SK-MEL-5 (cell line): ENCODE measurements at regions not wholly inside any gene's neighbourhood (a gene's known extent, or its start where the extent isn't known, plus 50 kb on each side); places are given as distances from the start of the nearest gene placed in this dataset.

Experiments
- DNase-seq: peaks from one replicate; pipeline ENCODE4 v3.0.0-alpha.2; 2016; ENCODE audit warnings: low read depth, low spot score
- in situ Hi-C: cut with HindIII; loops from 2 replicates; pipeline ENCODE4 v1.10.0; 2016; ENCODE audit warnings: low sequenced_read_pairs, high pct_unique_total_duplicates, low pct_unique_long_range_greater_than_20kb

DNA sequence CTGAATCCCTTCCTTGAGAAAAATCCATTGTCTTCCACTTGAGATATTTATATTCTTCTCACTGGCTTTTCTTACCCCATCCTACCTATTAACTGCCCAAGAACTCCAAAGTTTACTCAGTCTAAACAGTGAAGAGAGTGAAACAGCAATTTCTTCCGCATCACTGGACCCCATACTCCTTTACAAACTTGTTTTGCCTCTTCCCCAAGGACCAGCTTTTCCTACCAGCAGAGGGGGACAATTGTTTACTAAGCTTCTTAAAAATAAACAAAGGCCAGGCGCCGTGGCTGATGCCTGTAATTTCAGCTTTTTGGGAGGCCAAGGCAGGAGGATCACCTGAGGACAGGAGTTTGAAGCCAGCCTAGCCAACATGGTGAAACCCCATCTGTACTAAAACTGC is 52.0 kb downstream of the LRATD1 start:
- in situ Hi-C loops: no loop called here
- DNase-seq: peak; percentile 13

DNA sequence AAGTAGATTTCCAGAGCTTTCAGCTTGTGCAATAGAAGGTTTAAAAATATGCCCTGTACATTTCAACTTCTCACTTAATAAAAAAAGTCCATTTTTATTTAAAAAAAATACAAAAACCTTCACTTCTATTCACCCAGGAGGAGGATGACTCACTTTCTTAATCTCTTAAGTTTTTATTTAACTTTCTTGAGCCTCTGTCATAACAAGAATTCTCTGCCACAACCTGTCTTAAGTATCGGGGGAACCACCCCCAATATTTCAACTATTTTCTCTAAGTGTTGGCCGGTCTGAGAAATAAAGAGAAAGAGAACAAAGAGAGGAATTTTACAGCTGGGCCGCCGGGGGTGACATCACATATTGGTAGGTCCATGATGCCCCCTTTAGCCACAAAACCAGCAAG is 58.4 kb downstream of the LRATD1 start:
- no peak for DNase-seq
- in situ Hi-C loops: no loop called here

DNA sequence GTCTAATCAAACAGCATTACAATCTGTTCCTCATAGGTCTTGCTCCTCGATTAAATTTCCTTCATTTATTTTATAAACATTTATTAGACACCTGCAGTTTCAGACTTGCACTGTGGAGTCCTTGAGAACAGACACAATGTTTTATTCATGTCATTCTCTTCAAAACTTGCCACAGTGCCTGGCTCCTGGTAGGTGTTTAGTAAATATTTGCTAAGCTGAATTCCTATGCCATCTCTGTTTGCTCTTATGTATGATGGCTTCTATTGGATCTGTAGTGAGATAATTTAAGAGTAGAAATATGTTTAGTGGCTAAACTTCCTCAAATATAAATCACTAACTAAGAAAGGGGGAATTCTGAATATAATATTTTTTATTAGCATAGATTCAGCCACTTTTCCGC is 61.4 kb downstream of the LRATD1 start:
- DNase-seq: no peak
- in situ Hi-C loops: no loop called here

DNA sequence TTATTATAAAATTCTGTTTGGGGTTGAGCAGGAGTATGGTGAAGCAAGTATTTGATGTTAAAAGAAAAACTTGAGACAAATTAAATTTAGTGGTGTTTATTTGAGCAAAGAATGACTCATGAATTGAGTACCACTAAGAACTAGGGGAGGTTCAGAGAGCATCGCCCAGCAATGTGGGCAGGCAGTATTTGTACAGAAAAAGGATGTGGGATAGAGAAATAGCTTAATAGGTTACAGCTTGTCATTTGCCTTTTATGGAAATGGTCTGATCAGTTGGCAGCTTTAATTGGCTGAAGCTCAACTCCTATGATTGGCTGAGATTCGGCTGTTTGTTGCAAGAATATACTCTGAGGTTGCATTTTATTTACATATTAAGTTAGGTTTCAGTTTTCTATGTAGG is 68.2 kb downstream of the LRATD1 start:
- in situ Hi-C loops: no loop called here
- DNase-seq: no peak

DNA sequence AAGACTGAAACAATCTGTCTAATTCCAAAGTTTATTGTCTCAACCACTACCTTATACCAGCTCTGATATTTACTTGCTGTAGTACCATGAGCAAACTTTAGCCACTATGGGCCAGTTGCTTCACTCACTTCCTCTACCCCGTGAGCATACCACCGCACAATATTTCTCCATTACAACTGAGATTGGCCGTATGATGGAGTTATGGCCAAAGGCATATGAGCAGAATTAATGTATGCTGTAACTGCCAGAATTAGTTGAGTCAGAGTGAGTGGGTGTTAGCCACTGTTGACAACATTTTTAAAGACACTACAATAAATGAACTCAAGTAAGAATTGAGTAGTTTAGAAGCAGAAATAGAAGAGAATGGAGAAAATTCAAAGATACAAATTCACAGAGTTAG is 69.7 kb downstream of the LRATD1 start:
- DNase-seq: no peak
- in situ Hi-C loops: no loop called here

DNA sequence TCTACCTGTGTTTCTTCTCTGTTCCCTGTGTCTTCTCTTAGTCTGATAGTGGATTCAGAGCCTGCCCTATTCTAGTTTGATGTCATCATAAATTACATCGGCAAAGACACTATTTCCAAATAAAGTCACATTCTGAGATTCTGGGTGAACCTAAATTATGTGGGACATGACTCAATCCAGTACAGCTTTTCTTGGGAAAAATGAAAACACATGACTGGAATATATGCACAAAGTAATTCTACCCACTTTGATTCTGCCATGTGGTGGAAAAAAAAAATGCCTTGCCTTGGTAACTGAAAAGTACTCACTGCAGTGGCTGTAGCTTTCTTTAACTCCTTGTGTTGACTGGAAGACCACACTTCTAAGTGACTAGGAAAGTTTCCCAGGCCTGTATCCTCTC is 73.7 kb downstream of the LRATD1 start:
- no peak for DNase-seq
- in situ Hi-C loops: no loop called here

DNA sequence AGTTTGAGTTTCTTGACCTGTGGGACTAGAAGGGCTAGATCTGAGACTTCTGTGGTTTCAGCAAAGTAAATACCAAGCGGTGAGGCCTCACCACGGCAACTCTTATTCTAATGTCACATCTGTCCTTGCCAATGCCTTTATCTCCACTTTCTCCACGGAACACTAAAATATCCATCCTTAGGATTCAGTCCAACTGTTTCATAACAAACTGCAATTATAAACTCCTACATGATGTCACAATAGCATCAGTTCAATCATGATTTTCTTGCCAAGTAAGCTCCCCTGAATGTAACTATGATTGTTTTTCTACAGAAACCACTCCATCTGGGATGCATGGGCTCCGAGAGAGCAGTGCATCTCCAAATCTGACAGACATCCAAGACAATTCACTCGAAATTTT is 79.6 kb downstream of the LRATD1 start:
- no peak for DNase-seq
- in situ Hi-C loops: no loop called here

DNA sequence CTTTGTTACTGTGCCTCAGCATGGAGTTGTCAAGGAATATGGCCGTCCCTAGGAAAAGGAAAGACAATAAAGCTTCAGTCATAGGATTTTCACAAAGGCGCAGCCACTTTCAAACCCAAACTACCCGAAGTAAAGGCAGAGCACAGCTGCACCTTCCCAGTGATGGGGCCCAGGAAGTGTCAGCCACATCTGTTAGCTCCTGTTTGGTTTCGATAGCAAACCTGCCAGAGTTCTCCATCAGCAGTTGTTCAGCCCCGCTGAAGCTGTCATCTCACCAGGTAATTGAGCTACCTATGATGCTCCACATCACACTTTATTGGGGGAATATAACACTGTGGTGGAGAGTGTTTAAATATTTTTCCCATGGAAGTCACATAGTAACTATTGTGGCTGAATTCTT is 80.7 kb downstream of the LRATD1 start:
- in situ Hi-C loops: no loop called here
- no peak for DNase-seq

DNA sequence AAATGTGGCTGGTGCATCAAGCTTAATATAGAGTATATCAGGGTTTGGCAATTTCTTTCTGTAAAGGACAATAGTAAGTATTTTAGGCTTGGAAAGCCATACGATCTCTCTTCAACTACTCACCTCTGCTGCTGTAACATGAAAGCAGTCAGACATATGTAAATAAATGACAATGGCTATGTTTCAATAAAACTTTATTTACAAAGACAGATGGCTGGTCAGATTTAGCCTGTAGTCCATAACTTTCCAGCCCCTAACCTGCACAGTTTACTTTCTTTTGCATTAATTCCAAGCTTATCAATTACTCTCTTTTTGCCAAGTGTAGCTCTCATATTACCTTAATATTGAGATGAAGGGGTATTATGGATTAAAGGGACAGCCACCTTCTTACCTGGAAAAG is 83.1 kb downstream of the LRATD1 start:
- DNase-seq: no peak
- in situ Hi-C loops: no loop called here

DNA sequence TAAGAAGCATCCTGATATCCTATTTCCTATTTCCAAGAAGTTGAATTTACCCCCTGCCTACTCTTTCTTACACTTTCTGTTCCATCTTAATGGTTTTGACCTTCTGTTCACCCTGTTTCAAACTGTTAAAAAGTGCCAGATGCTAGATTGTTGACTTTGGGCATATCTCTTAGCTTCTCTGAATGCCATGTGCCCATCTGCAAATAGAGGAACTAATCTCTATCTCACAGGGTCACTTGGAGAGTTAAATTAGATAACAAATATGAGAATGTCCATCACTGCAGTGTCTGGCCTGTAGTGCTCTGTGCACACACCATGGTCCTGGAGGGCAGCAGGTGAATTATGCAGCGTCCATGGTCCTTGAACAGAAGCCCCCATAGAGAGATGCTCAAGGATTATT is 83.8 kb downstream of the LRATD1 start:
- in situ Hi-C loops: no loop called here
- DNase-seq: no peak

DNA sequence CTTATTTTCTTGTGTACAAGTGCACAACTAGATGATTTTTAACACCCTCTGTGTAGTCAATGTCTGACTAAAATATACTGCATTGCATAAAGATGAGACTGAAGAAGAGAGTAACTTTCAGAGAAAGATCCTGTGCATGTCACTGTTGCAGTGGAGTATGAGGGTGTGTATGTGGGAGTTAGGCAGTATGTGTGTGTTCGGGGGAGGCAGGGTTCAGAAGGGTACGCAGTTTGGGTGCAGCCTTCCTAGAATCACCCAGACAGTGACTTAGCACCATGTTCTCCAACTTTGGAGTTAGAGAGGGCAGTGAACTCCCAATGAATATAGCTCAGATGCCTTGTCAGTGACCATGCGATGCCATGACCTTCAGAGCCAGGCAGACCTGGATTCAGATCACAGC is 84.6 kb downstream of the LRATD1 start:
- in situ Hi-C loops: no loop called here
- no peak for DNase-seq

DNA sequence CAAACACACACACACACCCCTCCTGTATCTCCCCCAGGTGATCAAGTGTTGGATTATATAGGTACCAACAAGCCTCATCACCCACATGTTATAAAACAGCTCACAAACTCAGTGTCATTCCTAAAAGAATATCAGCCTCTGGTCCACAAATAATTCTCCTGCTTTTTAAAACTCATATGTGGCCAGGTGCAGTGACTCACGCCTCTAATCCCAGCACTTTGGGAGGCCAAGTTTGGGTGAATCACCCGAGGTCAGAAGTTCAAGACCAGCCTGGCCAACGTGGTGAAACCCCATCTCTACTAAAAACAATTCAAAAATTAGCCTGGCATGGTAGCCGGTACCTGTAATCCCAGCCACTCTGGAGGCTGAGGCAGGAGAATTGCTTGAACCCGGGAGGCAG is 87.8 kb downstream of the LRATD1 start:
- in situ Hi-C loops: no loop called here
- no peak for DNase-seq

DNA sequence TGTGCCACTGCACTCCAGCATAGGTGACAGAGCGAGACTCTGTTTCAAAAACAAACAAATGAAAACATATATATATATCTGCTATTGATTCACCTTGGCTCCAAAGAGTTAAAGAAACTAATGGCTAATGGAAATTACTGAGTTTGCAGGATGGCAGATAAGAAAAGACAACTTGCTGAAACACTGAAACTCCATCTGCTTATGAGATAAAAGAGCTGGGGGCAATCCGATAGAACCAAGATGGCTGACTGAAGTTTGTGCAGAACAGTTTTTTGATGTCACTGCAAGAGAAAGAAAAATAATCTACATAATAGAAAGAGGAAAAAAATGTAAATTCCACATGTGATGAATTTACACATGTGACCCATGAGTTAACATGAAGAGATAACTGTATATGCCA is 88.2 kb downstream of the LRATD1 start:
- in situ Hi-C loops: no loop called here
- DNase-seq: no peak

DNA sequence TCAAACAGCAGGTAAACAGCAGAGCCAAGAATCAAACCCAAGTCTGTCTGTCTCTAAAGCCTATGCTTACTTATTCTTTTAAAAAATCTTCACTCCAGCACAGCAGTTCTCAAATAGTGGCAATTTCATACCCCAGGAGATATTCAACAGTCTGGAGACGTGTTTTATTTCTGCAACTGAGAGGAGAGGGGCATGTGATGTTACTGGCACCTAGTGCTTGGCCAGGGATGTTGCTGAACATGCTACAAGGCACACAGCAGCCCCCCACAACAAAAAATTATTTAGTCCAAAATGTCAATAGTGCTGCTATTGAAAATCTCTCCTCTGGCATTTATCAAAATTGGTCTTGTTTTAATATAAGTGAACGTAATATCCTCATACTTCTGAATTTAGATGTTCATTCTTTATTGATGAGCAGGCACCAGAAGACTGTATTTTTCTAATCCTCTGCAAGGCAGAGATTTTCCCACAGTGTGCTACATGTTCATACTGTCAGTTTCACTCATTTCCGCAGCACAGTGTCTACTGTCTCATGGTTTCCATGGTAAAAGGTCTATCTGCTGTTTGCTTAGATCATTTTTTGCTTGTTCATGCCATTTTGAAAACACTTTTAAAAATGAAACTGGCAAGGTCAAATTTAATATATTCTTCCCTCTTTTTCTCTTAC is 90.5 kb downstream of the LRATD1 start:
- no peak for DNase-seq
- in situ Hi-C loops: no loop called here

DNA sequence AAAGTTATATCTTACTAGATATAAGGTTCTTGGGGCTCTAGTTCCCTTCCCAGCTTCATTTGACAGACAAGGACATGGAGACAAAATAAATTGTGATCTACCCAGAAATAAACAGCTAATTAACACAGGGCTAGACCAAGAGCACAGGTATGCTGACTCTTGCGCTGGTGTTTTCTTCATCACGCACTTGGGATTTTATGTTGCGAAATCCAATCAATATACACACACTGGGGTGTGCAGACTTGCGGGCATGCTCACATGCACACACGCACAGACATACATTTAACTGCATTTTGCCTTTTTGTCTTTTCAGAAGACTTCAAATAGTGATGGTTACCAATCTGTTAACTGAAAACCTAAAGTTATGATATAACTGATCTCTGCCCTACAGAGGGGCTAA is 91.2 kb downstream of the LRATD1 start:
- DNase-seq: no peak
- in situ Hi-C loops: no loop called here

DNA sequence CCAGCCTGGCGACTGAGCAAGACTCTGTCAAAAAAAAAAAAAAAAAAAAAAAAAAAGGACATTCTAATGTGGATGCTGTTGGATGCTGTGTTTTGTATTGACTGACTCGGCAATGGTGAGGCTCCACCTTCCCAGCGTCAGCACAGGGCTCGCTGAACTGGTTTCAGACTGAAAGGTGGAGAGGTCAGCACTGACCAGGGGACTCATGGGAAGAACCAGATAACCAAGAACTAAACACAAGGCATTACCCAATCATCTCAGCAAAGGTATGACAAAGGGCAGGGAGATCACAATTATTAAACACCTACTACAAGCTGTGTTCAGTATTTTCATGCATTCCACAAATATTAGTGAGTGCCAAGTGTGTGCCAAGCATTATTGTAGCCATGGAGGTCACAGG is 103.2 kb downstream of the LRATD1 start:
- DNase-seq: no peak
- in situ Hi-C loops: no loop called here

DNA sequence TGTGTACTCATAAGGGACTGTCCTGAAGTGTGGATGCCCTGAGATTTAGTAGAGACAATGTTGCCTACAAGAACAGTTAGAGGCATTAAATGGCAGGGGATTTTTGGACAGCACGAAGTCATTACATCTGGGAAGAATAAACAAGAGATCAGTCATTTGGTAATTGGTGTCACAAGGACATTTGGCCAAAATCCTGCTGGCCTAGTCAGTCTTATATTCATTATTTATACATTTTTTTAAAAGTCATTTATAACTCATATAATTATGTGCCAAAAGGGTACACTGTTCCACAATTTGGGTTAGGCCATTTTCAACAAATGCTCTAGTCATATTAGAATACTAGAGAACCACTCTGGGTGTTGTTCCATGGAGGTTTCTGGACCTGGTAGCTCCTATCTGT is 104.7 kb downstream of the LRATD1 start:
- no peak for DNase-seq
- in situ Hi-C loops: no loop called here

DNA sequence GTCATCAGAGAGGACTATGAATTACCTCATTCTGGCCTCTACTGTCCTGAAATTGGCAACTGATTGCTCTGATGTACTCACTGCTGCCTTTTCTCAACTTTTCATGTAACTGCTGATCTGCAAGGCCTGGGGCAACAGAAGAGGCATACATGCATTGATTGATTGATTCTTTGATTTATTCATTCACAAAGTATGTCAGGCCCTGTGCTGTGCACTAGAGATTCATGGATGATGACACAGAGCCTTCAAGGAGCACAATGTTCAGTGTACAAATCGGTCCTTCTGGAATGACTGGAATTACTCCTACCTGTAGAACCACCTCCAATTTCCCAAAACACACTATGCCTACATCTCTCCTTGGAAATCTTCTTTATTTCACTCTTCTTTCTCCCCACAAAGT is 111.3 kb downstream of the LRATD1 start:
- no peak for DNase-seq
- in situ Hi-C loops: no loop called here

DNA sequence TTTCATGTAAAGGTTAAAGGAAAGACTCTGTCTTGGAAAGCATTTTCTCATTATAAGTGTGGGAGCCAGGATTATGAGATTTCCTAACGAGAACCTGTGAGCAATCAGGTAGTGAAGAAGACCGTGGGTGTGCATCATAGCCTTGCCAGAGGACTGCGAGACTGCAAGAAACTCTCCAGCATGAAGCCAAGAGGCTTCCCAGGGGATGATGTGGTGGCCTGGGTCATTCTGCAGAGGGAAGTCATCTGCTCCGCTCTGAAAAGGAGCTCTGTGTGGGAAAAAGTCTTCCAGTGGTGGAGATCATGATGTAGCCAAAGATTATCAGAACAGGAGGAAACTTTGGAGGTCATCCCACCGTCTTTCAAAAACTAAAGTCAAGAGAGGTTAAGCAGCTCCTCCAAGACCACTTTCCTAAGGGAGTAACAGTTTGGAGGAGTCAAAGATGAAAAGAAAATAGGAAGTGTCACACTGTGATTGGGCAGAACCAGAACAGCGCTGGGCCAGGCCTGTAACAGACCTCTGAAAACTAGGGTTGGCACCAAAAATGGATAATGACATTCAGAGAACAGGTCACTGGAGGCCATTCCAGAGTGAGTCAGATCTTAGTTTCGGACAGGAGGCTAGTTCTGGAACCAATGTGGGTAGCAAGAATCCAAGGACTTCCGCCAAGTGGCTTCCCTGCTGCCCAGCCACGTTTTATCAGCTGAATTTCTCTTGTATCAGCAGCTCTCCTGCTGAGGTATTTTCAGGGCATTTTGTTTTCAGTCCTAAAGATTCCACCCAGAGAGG is 113.0 kb downstream of the LRATD1 start:
- in situ Hi-C loops: no loop called here
- DNase-seq: no peak
